ENCODE measurements at regions not wholly inside any gene's neighbourhood (a gene's known extent, or its start where the extent isn't known, plus 50 kb on each side); places are given as distances from the start of the nearest gene placed in this dataset.

DNA sequence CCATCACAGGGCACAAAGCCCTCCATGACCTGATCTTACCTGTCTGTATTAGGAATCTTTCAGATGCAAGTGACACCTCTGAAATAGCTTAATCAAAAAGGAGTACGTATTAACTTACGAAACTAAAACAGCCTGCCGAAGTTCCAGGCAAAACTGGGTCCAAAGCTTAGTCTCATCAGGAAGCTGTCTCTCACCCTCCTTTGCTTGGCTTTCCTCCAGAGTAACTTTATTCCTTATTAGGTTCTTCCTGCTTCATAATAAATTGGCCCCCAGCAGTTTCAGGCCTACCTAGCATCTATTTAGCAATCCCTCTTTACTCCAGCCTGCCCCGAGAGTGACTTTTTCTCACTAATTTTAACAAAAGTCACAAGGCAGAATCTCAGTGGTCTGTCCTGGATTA is 58.4 kb upstream of the STK32A start (continued):
- no peak for TF ChIP-seq CBX2 (IDR thresholded peaks at IDR 0.05; ENCODE audit: borderline replicate concordance, low read depth)
- no peak for TF ChIP-seq HOXB13 (CRISPR knock-in tag; IDR thresholded peaks at IDR 0.05; ENCODE audit: low read depth)

- no peak for ATAC-seq
- Histone ChIP-seq H3K4me3 (no peak overlapping the region), H3K27ac (no peak overlapping the region), H3K4me1 (no peaks in the 10 kb centered on the region), H3K9me3 (no peaks in the 10 kb centered on the region), H3K4me2 (no peak overlapping the region)
- WGBS (ENCODE audit: missing lambda C conversion rate), result 12% methylated on average over 6 of the region's 6 CpGs
- CTCF ChIA-PET, result interaction anchor here (0.5 to 1.0 kb wide), 3 partner anchors 15 to 1570 kb away, joined by 3 to 4 read pairs (median 3); no protein-coding TSS in a partner anchor
- no peak for TF ChIP-seq REST (IDR thresholded peaks at IDR 0.05)
- TF ChIP-seq RNF2 (IDR thresholded peaks at IDR 0.05; ENCODE audit: borderline replicate concordance, low read depth), result no peak
- no peak for TF ChIP-seq HOXA7 (CRISPR knock-in tag; IDR thresholded peaks at IDR 0.05)
- no peak for TF ChIP-seq ZC3H11A (IDR thresholded peaks at IDR 0.05)
- no peak for TF ChIP-seq MAFK (IDR thresholded peaks at IDR 0.05; ENCODE audit: partially characterized antibody)
- TF ChIP-seq CHD4 (IDR thresholded peaks at IDR 0.05; ENCODE audit: borderline replicate concordance), result no peak
- TF ChIP-seq, protein P1, sequence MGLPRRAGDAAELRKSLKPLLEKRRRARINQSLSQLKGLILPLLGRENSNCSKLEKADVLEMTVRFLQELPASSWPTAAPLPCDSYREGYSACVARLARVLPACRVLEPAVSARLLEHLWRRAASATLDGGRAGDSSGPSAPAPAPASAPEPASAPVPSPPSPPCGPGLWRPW (IDR thresholded peaks at IDR 0.05), result no peak
- TF ChIP-seq EP300 (IDR thresholded peaks at IDR 0.05), result no peak
- no peak for TF ChIP-seq ZNF302 (CRISPR knock-in tag; IDR thresholded peaks at IDR 0.05)
- no peak for TF ChIP-seq FOXS1 (CRISPR knock-in tag; IDR thresholded peaks at IDR 0.05)
- TF ChIP-seq, protein P2, sequence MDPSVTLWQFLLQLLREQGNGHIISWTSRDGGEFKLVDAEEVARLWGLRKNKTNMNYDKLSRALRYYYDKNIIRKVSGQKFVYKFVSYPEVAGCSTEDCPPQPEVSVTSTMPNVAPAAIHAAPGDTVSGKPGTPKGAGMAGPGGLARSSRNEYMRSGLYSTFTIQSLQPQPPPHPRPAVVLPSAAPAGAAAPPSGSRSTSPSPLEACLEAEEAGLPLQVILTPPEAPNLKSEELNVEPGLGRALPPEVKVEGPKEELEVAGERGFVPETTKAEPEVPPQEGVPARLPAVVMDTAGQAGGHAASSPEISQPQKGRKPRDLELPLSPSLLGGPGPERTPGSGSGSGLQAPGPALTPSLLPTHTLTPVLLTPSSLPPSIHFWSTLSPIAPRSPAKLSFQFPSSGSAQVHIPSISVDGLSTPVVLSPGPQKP (IDR thresholded peaks at IDR 0.05; ENCODE audit: low read depth, low read length), result no peak
- no peak for TF ChIP-seq JUN (IDR thresholded peaks at IDR 0.05)
- TF ChIP-seq E2F6 (IDR thresholded peaks at IDR 0.05; ENCODE audit: borderline replicate concordance, low read depth), result no peak
- FAIRE-seq, result no peak
- DNase-seq (ENCODE audit: low read depth in 1 of 2, low spot score in 1 of 2), result no peak
- POLR2A ChIA-PET, result interaction anchor here (0.7 kb wide), 1 partner anchor 321 kb away, joined by 3 read pairs; no protein-coding TSS in a partner anchor
Observed at GRCh38 chr5:147177125-147177840, 57.5 kb upstream of the STK32A start.

DNA sequence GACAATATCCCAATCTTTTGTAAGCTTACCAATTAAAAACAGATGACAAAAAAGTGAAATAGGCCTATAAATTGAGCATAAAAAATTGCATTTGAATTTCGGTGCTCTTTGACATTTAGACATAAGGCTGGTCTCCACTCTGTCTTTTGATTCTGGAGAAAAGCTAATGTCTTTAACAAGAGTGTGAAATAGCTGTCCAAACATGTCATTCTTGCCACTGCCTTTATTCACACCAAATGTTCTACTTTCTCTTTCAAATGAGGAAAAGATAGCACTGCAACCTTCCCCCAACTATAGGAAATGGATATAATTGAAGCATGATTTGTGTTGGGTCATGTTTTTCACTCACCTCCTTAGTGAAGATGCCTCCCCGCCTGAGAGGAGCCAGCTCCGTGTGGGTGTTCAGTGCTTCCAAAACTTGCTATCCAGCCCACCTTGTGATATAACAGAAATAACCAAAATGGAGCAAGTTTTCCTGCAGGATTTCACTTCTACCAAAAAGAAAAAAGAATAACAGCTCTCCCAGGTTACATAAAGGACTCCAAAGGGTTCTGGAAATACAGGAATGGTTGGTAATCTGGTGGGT is 55.2 kb upstream of the STK32A start:
- H3K27ac ChIP-seq, result no peak overlapping the region
- H3K4me3 ChIP-seq, result no peak overlapping the region
- 17% methylated on average over 3 of the region's 3 CpGs for WGBS (ENCODE audit: missing lambda C conversion rate)
- DNase-seq (ENCODE audit: low read depth in 1 of 2, low spot score in 1 of 2), result no peak
- no peaks in the 10 kb centered on the region for H3K4me1 ChIP-seq
- no peak for ATAC-seq
- POLR2A ChIA-PET, result no interaction called here
- CTCF ChIA-PET, result interaction anchor here (1.1 to 3.0 kb wide), 4 partner anchors 9 to 647 kb away, joined by 3 to 25 read pairs (median 4); no protein-coding TSS in a partner anchor
- no peak for TF ChIP-seq EHMT2 (IDR thresholded peaks at IDR 0.05; ENCODE audit: low read depth)
- no peak for TF ChIP-seq CEBPB (IDR thresholded peaks at IDR 0.05)
- TF ChIP-seq TFCP2L1 (CRISPR knock-in tag; IDR thresholded peaks at IDR 0.05), result no peak
- no peak for TF ChIP-seq RNF2 (IDR thresholded peaks at IDR 0.05; ENCODE audit: borderline replicate concordance, low read depth)
- no peak for TF ChIP-seq HOXB13 (CRISPR knock-in tag; IDR thresholded peaks at IDR 0.05; ENCODE audit: low read depth)
- TF ChIP-seq, protein P2 (IDR thresholded peaks at IDR 0.05; ENCODE audit: low read depth, low read length), result no peak
- TF ChIP-seq, protein P3, sequence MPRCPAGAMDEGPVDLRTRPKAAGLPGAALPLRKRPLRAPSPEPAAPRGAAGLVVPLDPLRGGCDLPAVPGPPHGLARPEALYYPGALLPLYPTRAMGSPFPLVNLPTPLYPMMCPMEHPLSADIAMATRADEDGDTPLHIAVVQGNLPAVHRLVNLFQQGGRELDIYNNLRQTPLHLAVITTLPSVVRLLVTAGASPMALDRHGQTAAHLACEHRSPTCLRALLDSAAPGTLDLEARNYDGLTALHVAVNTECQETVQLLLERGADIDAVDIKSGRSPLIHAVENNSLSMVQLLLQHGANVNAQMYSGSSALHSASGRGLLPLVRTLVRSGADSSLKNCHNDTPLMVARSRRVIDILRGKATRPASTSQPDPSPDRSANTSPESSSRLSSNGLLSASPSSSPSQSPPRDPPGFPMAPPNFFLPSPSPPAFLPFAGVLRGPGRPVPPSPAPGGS (IDR thresholded peaks at IDR 0.05), result no peak
- no peak for TF ChIP-seq POLR2A (IDR thresholded peaks at IDR 0.05; ENCODE audit: low read length)
- TF ChIP-seq, protein P4, sequence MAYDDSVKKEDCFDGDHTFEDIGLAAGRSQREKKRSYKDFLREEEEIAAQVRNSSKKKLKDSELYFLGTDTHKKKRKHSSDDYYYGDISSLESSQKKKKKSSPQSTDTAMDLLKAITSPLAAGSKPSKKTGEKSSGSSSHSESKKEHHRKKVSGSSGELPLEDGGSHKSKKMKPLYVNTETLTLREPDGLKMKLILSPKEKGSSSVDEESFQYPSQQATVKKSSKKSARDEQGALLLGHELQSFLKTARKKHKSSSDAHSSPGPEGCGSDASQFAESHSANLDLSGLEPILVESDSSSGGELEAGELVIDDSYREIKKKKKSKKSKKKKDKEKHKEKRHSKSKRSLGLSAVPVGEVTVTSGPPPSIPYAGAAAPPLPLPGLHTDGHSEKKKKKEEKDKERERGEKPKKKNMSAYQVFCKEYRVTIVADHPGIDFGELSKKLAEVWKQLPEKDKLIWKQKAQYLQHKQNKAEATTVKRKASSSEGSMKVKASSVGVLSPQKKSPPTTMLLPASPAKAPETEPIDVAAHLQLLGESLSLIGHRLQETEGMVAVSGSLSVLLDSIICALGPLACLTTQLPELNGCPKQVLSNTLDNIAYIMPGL (CRISPR knock-in tag; IDR thresholded peaks at IDR 0.05; ENCODE audit: borderline replicate concordance), result no peak
- no peak for TF ChIP-seq CBX8 (IDR thresholded peaks at IDR 0.05)
- H3K9me3 ChIP-seq, result no peaks in the 10 kb centered on the region
- no peak overlapping the region for H3K4me2 ChIP-seq
- no peak for FAIRE-seq
